ENCODE measurements at regions not wholly inside any gene's neighbourhood (a gene's known extent, or its start where the extent isn't known, plus 50 kb on each side); places are given as distances from the start of the nearest gene placed in this dataset.

DNA sequence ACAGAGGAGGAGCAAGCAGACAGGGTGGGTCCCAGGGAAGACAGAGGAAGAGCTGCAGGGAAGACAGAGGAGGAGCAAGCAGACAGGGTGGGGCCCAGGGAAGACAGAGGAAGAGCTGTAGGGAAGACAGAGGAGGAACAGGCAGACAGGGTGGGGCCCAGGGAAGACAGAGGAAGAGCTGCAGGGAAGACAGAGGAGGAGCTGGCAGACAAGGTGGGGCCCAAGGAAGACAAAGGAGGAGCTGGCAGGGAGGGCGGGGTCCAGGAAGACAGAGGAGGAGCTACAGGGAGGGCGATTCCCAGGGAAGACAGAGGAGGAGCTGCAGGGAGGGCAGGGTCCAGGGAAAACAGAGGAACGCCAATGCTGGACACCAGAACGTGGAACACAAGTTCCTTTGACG is 66.5 kb downstream of the PLXNA1 start:
- no peak for DNase-seq

DNA sequence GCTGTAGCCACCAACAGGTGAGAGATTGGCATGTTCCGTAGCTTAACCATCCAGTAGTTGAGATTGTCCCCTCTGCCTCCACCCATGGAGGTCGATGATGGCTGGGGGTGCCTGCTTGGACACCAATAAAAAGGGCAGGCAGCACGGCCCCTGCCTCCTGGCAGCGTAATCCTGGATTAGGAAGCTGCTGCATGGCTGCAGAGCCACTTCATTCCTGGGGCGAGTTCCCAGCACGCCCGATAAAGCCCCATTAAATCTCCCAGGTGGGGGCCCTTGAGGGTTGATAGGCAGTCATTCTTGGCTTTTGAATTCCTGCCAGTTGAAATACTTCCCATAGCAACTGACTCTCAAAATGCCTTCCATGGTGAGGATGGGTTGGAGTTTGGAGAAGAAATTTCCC is 67.8 kb downstream of the PLXNA1 start:
- no peak for DNase-seq

DNA sequence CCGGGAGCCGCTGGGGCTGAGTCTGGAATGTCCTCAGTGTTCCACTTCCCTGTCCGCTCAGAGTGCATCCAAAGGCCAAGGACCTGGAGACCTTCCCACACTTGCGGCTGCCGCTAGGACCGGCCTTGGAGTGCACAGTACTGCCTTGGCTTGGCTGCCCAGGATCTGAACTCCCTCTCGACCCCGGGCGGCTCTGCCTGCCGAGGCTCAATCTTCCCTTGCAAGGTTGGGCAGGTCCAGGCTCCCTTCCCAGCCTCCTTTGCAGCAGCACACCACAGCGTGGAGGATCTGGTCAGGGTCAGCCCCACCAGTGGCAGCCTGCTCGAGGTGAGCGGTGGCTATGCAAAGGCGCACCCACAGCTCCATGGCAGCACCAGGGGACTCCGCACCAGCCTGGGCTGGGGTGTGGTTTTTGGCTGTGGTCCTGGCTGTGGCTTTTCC is 69.2 kb downstream of the PLXNA1 start:
- DNase-seq, result no peak

DNA sequence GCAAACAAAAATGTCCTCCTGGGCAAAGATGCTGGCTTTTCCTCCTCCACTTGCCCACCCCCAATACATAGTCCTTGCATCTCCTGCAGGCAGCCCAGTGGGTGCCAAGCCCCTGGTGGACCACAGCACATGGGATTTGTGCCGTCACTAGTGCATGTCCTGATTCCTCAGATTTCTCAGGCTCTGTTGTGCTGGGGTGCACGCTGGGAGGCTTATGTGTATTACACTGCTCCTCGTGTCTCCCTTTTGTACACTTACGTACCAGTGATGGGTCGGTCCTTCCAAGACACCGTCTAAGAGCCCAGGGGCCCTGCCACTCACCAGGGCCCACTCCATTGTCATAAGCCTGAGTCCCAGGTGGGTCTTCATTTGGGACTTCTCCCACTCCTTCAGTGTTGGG is 70.1 kb downstream of the PLXNA1 start:
- DNase-seq, result no peak

DNA sequence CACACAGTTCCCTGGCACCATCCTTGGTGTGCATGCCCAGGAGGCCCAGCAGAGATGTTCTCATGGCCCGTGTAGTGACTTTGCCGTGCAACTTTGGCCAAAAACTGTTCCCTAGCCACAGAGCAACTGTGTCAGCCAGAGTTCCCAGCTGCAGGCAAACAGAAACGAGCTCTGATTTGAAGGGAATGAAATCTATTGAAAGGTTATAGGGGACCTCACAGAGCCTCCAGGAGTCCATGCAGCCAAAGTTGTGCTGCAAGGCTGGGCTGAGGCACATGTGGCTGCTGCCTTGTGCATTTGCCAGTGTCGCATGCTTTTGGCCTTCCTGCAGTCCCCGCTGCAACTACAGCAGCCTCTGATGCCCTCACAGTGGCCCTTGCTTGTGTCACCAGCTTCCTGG is 70.5 kb downstream of the PLXNA1 start:
- no peak for DNase-seq

DNA sequence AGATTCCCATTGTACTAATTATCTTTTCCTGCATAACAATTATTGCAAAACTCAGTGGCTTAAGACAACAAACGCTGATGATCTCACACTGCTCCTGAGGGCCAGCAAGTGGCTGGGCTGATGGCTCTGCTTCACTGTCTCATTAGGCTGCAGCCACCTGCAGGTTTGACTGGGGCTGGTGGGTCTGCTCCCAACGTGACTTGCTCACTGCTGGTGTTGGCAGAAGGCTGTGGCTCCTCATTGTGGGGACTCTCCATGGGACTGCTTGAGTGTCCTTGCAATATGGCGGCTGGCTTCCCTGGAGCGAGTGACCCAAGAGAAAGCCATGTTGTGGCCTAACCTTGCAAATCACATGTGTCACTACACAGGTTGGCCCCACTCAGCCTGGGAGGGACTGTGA is 71.1 kb downstream of the PLXNA1 start:
- DNase-seq, result no peak

DNA sequence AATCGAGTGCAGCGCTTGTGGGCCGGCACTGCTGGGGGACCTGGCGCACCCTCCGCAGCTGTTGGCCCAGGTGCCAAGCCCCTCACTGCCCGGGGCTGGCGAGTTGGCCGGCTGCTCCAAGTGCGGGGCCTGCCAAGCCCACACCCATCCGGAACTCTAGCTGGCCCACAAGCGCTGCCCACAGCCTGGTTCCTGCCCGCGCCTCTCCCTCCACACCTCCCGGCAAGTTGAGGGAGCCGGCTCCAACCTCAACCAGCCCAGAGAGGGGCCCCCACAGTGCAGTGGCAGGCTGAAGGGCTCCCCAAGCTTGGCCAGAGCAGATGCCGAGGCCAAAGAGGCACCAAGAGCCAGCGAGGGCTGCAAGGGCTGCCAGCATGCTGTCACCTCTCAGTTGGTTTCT is 73.4 kb downstream of the PLXNA1 start:
- DNase-seq, result no peak

DNA sequence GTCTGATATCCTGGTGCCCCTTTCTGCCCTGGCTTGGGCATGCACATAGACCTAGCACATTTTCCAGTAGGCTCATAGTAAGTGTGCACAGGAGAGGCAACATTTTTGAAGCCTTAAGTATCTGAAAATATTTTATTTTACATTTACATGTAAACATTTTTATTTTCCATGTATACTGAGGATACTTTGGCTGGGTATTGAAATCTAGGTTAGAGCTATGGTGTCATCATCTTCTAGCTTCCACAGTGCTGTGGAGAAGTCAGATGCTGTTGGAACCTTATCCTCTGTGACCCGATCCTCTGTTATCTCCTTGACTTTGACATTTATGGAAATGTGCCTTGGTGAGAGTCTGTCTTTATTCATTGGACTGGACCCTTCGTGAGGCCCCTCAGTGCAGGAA is 74.1 kb downstream of the PLXNA1 start:
- DNase-seq, result no peak

DNA sequence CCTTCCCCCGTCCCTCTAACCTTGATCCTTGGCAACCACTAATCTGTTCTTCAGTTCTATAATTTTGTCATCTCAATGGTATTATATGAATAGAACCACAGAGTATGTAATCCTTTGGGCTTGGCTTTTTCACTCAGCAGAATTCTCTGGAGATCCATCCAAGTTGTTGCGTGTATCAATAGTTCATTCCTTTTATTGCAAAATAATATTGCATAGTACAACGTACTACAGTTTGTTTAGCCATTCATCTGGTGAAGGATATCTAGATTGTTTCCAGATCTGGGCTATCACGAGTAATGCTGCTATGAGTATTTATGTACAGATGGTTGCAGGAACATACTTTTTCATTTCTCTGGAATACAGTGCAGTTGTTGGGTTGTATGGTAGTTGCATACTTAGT is 76.2 kb downstream of the PLXNA1 start:
- DNase-seq, result no peak

DNA sequence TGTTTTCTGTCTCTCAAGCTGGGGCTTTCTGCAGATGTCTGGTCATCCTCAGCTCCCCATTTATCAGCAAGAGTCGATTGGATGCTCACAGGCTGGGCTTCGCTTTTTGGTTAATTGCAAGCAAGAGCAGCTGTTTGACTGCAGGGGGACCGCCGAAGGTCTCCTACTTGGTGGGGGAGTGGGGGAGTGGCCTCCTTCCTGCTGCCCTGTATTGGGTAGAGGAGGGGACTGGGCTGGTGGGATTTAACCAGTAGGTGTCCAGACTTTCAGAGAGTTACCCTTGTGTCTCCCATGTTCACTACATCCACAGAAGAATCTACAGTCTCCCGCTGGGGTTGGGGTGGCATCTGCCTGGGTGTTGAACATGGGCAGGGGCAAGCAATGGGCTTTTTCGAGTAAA is 78.7 kb downstream of the PLXNA1 start:
- no peak for DNase-seq

DNA sequence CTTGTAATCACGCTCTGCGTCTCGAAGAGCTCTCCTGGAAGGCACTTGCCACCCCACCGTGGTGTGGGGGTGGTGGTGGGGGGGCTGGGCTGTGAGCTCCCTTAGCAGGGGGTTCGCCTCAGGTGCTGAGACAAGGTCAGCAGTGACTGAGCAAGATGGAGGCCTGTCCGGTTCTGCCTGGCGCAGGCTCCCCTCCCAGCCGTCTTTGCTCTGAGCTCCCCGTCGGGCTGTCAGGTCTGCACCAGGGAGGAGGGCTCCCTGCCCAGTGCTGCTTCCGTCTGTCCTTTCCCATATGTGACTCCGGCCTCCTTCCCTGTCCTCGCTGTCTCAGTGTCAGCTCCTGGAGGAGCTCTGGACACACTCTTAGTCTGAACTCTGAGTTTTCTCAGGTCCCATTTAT is 80.0 kb downstream of the PLXNA1 start:
- DNase-seq, result no peak

DNA sequence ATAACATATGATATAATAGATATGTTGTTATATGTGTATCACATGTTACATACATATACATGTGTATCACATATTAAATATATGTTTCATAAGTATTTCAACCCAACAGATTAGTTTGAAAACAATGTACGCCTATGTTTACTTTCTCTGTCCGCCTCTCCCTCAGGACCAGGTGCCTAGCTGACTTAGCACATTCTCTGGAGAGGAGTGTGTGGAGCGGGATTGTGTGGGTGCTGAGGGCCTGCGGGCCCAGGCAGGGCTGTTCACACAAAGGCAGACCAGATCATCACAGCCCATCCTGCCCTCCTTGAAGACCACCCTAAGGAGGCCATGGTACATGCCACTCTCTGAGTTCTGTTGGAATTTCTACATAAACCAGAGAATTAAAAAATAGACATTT is 81.0 kb downstream of the PLXNA1 start:
- DNase-seq, result no peak

DNA sequence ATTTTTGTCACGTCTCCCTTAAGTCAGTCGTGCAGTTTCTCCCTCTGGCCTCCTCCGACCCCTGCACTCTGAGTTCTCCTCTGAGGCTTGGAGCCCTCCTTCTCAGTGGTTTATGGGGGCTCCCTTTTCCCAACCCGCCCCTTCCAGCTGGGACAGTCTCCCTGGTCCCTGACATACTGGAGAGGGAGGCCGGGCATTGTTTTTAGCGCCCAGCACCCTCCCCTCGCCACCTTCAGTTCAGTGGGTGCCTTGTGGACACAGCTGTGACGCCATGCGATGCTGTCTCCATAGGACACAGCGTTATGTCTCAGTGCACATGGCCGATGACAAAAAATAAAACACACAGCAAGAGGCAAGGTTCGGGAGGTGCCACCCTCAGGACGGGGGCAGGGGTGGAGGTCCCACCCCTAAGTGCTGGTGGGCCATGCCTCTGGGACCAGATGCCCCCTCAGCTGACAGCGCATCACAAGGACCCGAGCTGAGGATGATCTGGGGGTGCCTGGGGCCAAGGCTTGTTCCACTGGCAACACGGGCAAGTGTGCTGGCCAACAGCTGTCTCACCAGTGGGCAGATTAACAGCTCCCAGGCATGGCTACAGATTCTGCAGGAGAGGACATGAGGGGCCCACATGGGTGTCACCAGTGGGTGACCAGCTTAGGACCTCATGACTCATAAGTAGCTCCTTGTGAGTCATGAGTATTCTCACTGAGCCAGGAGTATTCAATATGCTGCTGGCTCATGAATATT is 81.6 kb downstream of the PLXNA1 start:
- DNase-seq, result no peak

DNA sequence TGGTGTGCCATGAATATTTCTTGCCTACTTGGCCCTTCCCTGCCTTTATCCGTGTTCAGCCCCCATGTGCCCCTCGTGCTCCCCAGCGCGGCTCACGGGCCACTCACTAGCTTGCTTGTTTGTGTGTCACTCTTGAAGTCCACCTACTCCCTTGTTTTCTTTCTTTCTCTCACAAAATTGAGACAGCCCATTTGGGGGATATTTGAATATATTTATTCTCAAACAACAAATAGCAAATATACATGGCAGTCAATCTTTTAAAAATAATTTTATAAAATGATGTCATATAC is 82.2 kb downstream of the PLXNA1 start:
- DNase-seq, result no peak

DNA sequence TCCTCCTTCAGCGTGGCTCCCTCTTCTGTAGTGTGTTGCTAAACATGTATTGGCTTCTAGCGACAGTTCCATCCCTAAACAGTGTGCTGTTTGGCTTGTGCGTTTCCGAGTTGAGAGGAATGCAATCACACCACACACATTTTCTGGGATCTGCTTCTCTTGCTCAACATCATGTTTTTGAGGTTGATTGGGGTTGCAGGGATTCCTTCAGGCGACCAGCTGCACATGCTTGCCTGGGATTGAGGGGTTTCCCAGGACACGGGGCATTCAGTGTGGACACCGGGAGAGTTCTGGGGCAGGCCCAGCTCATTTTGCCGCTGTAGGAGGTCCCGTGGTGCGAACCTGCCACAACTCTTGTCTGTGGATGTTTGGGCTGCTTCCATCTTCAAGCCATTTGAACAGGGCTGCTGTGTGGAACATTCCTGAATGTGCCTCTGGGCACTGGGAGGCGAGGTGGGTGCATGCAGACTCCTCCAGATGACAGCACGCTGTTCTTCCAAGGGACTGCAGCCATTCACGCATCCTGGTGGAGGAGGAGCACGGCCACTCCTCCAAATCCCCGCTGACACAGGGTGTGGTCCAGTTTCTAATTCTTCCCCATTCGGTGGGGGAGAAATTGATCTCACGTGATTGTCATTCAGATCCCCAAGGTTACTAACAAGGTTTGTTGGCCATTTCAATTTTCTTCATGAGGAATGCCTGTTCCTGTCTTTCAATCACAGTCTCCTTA is 82.8 kb downstream of the PLXNA1 start:
- no peak for DNase-seq

DNA sequence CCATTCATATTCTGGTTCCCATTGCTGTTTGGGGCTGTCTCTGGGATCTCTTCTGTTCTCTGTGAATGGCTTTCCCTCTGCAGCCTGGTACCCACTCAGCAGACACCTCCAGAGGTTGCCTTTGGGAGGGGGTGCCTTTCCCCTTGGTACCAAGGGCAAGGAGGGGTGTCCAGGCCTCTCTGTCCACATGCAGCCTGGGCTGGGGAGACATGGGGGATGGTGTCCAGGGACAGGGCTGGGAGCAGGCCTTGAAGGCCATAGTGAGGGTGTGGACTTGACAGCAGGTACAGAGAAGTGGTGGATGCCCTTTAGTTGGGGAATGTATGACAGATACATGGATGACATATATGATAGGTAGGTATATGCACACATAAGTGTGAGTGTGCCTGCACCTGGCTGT is 83.7 kb downstream of the PLXNA1 start:
- DNase-seq, result no peak

DNA sequence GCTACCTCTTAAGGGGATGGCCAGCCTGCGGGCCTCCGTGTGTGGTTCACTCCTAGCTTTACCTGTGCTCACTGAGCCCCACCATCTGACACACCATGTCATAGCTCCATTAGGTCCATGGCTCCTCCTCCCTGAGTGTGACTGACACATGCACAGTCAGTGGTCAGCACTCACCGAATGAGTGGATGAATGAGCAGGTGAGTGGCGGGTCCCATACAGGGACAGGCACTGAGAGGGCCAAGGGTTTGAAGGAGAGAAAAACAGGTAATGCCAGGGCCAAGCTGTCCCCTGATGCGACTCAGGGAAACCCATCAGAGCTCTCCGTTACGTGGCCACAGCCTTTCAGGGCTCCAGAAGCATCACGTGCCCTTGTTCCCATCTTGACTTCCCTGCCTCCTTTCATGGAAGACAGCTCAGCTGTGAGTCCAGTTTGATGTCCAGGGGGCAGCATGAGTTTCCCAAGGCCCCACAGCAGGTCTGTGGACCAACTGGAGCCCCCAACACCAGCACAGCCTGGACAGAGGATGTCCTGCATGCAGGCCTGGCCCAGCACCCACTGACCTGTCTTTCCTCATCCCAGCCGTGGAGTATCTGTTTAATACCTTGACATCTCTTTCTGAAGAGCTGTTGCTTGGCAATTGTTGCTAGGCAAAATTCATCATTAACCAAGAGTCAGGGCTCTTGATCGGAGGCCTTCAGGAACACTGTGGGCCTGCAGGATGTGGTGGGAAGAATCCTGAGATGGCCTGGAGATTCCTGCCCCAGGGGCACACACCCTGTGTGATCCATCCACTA is 84.4 kb downstream of the PLXNA1 start:
- DNase-seq, result no peak

DNA sequence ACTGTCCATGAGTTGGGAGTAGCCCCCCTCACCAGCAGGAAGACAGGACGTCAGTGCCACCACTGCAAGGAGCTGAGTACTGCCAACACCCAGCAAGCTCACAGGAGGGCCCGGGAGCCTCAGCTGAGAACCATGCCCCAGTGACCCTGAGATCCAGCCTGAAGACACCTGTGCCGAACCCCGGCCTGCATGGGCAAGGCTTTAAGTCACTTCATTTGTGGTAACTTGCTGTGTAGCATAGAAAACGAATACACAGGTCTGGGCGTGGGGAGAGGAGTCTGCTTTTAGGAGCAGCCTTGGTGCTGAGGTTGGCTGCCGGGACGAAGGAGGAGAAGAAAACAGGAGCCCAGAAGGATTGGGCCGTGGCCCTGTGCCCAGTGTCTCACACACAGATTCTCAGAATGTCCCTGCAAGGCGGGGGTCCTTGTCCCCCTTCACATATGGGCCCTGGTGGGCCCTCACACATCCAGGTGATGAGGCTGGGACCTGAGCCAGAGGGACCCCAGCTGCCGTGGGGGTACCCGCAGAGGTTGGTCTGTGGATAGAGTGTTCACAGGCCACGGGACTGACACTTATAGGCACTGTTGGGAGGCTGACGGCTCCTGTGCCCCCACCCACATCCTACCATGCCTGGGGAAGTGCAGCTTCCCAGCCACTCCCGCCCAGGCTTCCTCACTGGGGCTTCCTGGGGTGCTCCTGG is 85.3 kb downstream of the PLXNA1 start:
- DNase-seq, result no peak

DNA sequence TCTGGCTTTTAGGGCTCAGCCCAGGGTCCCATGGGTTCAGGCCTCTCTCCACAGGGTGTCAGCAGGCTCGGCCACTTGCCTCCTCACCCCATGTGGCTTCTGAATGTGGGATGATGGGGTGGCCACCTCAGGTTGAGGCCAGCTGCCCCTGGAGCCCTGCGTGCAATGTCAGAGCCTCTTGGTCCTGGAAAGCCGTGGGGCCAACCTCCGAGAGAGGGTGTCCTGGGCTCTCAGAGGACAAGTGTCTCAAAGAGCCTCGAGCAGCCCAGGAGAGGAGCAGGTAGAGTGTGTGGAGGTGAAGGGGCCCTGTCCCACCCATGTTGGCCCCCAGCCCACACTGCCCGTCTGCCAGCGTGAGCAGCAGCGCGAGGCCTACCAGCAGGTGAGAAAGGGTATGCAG is 86.0 kb downstream of the PLXNA1 start:
- DNase-seq, result no peak

DNA sequence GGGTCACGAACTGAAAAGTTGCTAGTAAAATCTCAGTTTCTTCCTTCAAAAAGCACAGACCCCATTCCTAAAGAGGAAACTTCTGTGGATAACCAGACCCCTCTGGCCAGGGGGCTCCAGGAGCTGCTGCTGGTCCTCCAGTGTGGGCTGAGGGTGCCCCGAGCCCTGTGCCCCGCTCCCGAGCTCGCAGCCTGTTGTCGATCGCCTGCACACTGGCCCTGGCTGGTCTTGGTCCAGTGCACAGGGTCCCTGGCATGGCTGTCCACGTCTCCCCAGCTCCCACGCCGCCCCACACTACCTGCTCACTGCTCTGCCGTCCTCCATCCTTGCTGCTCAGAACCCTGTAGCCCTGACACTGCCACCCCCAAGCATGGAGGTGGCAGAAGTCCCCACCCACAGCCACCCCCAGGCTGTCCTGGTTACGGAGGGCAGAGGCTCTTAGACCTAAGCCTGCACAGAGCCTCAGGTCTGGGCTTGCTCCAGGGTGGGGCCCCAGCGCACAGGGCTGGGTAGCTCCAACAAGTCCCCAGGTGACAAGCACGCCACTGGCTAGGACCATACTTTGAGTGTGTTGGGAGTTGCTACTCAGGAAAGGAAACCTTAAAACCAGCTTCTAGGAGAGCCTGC is 87.0 kb downstream of the PLXNA1 start:
- DNase-seq, result no peak

DNA sequence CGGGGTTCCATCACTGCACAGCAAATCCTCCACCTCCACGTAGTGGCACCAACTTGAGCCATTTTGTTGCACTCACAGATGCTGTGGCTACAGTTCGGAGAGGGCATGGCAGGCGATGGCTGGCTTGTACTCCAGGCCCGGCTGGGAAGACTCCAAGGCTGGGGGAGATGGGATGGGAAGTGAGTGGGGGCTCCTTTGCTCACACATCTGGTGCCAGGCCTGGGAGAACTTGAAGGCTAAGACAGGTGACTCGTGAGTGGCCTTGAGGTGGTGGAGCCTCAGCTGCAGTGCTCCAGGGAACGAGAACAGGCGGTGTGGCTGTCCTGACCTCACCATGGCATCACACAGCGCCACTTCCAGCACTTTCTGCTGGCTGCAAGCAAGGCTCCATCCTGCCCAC is 87.9 kb downstream of the PLXNA1 start:
- DNase-seq, result no peak

DNA sequence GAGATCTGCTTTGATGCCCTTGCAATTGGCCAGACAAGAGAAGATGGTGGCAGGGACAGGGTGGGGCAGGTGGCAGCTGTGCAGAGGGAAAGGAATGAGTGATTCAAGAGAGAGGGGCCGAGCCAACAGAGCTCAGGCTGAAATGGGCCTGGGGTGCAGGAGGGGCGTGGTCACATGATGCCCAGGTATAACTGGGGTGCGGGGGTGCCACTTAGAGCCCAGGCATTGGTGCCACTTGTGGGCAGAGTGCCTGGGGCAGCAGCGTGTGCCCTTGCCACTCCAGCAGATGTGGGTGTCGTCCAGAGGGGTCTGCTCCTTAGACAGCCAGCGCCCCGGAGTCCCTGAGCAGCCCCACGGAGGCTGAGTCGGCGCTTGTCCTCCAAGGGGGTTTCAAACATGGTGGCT is 88.7 kb downstream of the PLXNA1 start:
- DNase-seq, result no peak

DNA sequence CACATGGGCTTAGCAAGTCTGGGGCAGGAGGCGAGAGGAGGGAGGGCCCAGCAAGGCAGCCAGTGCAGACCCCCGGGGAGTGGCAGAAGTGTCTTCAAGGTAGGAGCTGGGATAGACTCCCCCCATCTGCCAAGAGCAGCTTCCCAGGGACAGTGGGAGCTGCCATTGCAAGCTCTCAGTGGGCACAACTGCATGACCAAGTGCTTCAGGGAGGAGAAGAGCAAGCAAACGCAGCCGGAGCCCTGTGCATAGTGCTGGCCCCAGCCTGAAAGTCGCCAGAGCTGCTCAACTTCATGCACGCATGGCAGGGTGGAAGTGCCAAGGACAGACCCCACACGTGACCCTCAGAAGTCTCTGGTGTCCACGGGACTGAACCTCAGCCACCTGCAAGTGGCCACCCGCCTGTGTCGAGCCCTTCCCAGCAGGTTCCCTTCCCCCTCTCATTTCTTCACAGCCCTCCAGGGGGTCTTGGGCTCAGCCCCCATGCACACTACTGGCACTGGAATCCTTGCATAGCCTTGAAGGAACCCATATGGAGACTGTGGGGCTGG is 89.4 kb downstream of the PLXNA1 start:
- DNase-seq, result no peak
